ENCODE measurements at regions not wholly inside any gene's neighbourhood (a gene's known extent, or its start where the extent isn't known, plus 50 kb on each side); places are given as distances from the start of the nearest gene placed in this dataset.

- no peak for TF ChIP-seq CTCF (IDR thresholded peaks at IDR 0.05; ENCODE audit: insufficient read depth, low read depth, low read length, missing control alignments)
- no peak overlapping the region for H3K4me3 ChIP-seq (ENCODE audit: low read length)
- DNase-seq (ENCODE audit: low read depth) = no peak
Observed at GRCh38 chr2:239605409-239605808, 204.6 kb upstream of the HDAC4 start.

- no peak overlapping the region for H3K4me3 ChIP-seq (ENCODE audit: low read length)
- TF ChIP-seq CTCF (IDR thresholded peaks at IDR 0.05; ENCODE audit: insufficient read depth, low read depth, low read length, missing control alignments) = no peak
- DNase-seq (ENCODE audit: low read depth) = no peak
Observed at GRCh38 chr2:239604861-239605260, 204.0 kb upstream of the HDAC4 start.

GRCh38 chr2:239603411-239604356 is 202.9 kb upstream of the HDAC4 start:
- DNase-seq (ENCODE audit: low read depth) = no peak
- no peak for TF ChIP-seq CTCF (IDR thresholded peaks at IDR 0.05; ENCODE audit: insufficient read depth, low read depth, low read length, missing control alignments)
- no peak overlapping the region for H3K4me3 ChIP-seq (ENCODE audit: low read length)

GRCh38 chr2:239602290-239603282 is 201.8 kb upstream of the HDAC4 start:
- no peak overlapping the region for H3K4me3 ChIP-seq (ENCODE audit: low read length)
- TF ChIP-seq CTCF (IDR thresholded peaks at IDR 0.05; ENCODE audit: insufficient read depth, low read depth, low read length, missing control alignments) = no peak
- no peak for DNase-seq (ENCODE audit: low read depth)

- no peak for DNase-seq (ENCODE audit: low read depth)
- no peak overlapping the region for H3K4me3 ChIP-seq (ENCODE audit: low read length)
- TF ChIP-seq CTCF (IDR thresholded peaks at IDR 0.05; ENCODE audit: insufficient read depth, low read depth, low read length, missing control alignments) = no peak
Observed at GRCh38 chr2:239601880-239602279, 201.1 kb upstream of the HDAC4 start.

- DNase-seq (ENCODE audit: low read depth) = no peak
- no peak for TF ChIP-seq CTCF (IDR thresholded peaks at IDR 0.05; ENCODE audit: insufficient read depth, low read depth, low read length, missing control alignments)
- H3K4me3 ChIP-seq (ENCODE audit: low read length) = no peak overlapping the region
Observed at GRCh38 chr2:239601201-239601851, 200.5 kb upstream of the HDAC4 start.
